HG03039 (cell line): ENCODE measurements at regions not wholly inside any gene's neighbourhood (a gene's known extent, or its start where the extent isn't known, plus 50 kb on each side); places are given as distances from the start of the nearest gene placed in this dataset.

Experiments used
- ATAC-seq: cut with Tn5 transposase; IDR thresholded peaks from one replicate; pipeline ENCODE4 v1.9.1; 2021; ENCODE audit warnings: mild to moderate bottlenecking, moderate library complexity; ENCODE audit not compliant: unreplicated experiment

GRCh38 chr3:59268170-59268569 is 218.3 kb upstream of the CFAP20DC start:
- ATAC-seq: no peak

GRCh38 chr3:59267021-59267420 is 217.2 kb upstream of the CFAP20DC start:
- ATAC-seq: no peak

GRCh38 chr3:59266551-59266950 is 216.7 kb upstream of the CFAP20DC start:
- ATAC-seq: no peak

GRCh38 chr3:59265566-59265965 is 215.7 kb upstream of the CFAP20DC start:
- ATAC-seq: no peak

- no peak for ATAC-seq
Measured at GRCh38 chr3:59264366-59264765, 214.5 kb upstream of the CFAP20DC start.

GRCh38 chr3:59263152-59263551 is 213.3 kb upstream of the CFAP20DC start:
- no peak for ATAC-seq

- peak; percentile 87 for ATAC-seq
Measured at GRCh38 chr3:59262076-59262498, 212.3 kb upstream of the CFAP20DC start.

- no peak for ATAC-seq
Measured at GRCh38 chr3:59261009-59261408, 211.2 kb upstream of the CFAP20DC start.

- no peak for ATAC-seq
Measured at GRCh38 chr3:59258550-59259260, 208.9 kb upstream of the CFAP20DC start.

GRCh38 chr3:59257506-59257905 is 207.7 kb upstream of the CFAP20DC start:
- ATAC-seq: no peak

GRCh38 chr3:59256230-59256629 is 206.4 kb upstream of the CFAP20DC start:
- ATAC-seq: no peak

GRCh38 chr3:59254976-59255375 is 205.2 kb upstream of the CFAP20DC start:
- ATAC-seq: no peak

- no peak for ATAC-seq
Measured at GRCh38 chr3:59254433-59254832, 204.6 kb upstream of the CFAP20DC start.

- ATAC-seq: no peak
Measured at GRCh38 chr3:59253523-59253922, 203.7 kb upstream of the CFAP20DC start.

- ATAC-seq: no peak
Measured at GRCh38 chr3:59251869-59252268, 202.0 kb upstream of the CFAP20DC start.

- ATAC-seq: no peak
Measured at GRCh38 chr3:59250600-59250999, 200.8 kb upstream of the CFAP20DC start.

GRCh38 chr3:59249698-59250361 is 200.0 kb upstream of the CFAP20DC start:
- ATAC-seq: no peak

- no peak for ATAC-seq
Measured at GRCh38 chr3:59249004-59249403, 199.2 kb upstream of the CFAP20DC start.

GRCh38 chr3:59247402-59247841 is 197.6 kb upstream of the CFAP20DC start:
- ATAC-seq: no peak

GRCh38 chr3:59246719-59247401 is 197.0 kb upstream of the CFAP20DC start:
- no peak for ATAC-seq

- ATAC-seq: no peak
Measured at GRCh38 chr3:59245859-59246501, 196.2 kb upstream of the CFAP20DC start.
